Neuronal stem cell (in vitro differentiated cells): ENCODE measurements at regions not wholly inside any gene's neighbourhood (a gene's known extent, or its start where the extent isn't known, plus 50 kb on each side); places are given as distances from the start of the nearest gene placed in this dataset.

Experiments used
- DNase-seq: peaks from one replicate; pipeline ENCODE4 v3.0.0-alpha.2; 2013; ENCODE audit warnings: low spot score
- H2AFZ ChIP-seq: one replicate; pipeline ENCODE4 v1.6.1; 2013; ENCODE audit warnings: mild to moderate bottlenecking, low read length, inconsistent platforms
- H2AK5ac ChIP-seq: 2 replicates; pipeline ENCODE4 v1.6.1; 2013; ENCODE audit warnings: low read depth, mild to moderate bottlenecking, inconsistent platforms, low read length, moderate library complexity, mixed read lengths
- H2BK120ac ChIP-seq: 2 replicates; pipeline ENCODE4 v1.6.1; 2013; ENCODE audit warnings: low read depth, mild to moderate bottlenecking, inconsistent platforms, low read length, moderate library complexity, mixed read lengths
- H2BK12ac ChIP-seq: one replicate; pipeline ENCODE4 v1.6.1; 2013; ENCODE audit warnings: low read length, inconsistent platforms
- H2BK15ac ChIP-seq: 2 replicates; pipeline ENCODE4 v1.6.1; 2013; ENCODE audit warnings: mild to moderate bottlenecking, low read length, inconsistent platforms, mixed read lengths
- H2BK5ac ChIP-seq: one replicate; pipeline ENCODE4 v1.6.1; 2013; ENCODE audit warnings: inconsistent platforms, mild to moderate bottlenecking, low read length, moderate library complexity
- H3K14ac ChIP-seq: one replicate; pipeline ENCODE4 v1.6.1; 2013; ENCODE audit warnings: low read length, inconsistent platforms
- H3K18ac ChIP-seq: 2 replicates; pipeline ENCODE4 v1.6.1; 2013; ENCODE audit warnings: low read length, inconsistent platforms
- H3K23ac ChIP-seq: 2 replicates; pipeline ENCODE4 v1.6.1; 2013; ENCODE audit warnings: low read depth, mild to moderate bottlenecking, mixed read lengths, low read length, inconsistent platforms; ENCODE audit not compliant: poor library complexity
- H3K27ac ChIP-seq: replicated peaks from 3 replicates; pipeline ENCODE4 v1.5.1; 2013; ENCODE audit warnings: low read length, inconsistent platforms
- H3K27me3 ChIP-seq, 3 experiments: 2 replicates each; pipeline ENCODE4 v1.6.1; 2013; ENCODE audit warnings: low read length in 3 of 3, mild to moderate bottlenecking in 2 of 3, inconsistent platforms in 1 of 3, low read depth in 1 of 3, mixed read lengths in 1 of 3, moderate library complexity in 1 of 3; ENCODE audit not compliant: control insufficient read depth in 3 of 3, insufficient read depth in 3 of 3
- H3K36me3 ChIP-seq, 2 donors: replicated peaks in 1 of 2; 2 replicates each; pipeline ENCODE4 v1.6.1; 2013; ENCODE audit warnings: low read length in 2 of 2; ENCODE audit not compliant: control insufficient read depth in 2 of 2, insufficient read depth in 2 of 2
- H3K4ac ChIP-seq: 2 replicates; pipeline ENCODE4 v1.6.1; 2013; ENCODE audit warnings: inconsistent platforms, mild to moderate bottlenecking, low read length, moderate library complexity
- H3K4me1 ChIP-seq, 2 donors: 1 replicate in 1 of 2; 2 replicates in 1 of 2; pipeline ENCODE4 v1.6.1; 2013; ENCODE audit warnings: low read length in 2 of 2, low read depth in 1 of 2; ENCODE audit not compliant: control insufficient read depth in 2 of 2, insufficient read depth in 1 of 2
- H3K4me2 ChIP-seq: one replicate; pipeline ENCODE4 v1.6.1; 2013; ENCODE audit warnings: mild to moderate bottlenecking, low read length, inconsistent platforms; ENCODE audit not compliant: insufficient read depth, poor library complexity, severe bottlenecking
- H3K4me3 ChIP-seq, 2 donors: 2 replicates each; pipeline ENCODE4 v1.5.1; 2013; ENCODE audit warnings: low read length in 2 of 2, mild to moderate bottlenecking in 2 of 2, inconsistent platforms in 1 of 2, moderate library complexity in 1 of 2
- H3K79me1 ChIP-seq: one replicate; pipeline ENCODE4 v1.6.1; 2013; ENCODE audit warnings: low read depth, mild to moderate bottlenecking, inconsistent platforms, low read length, moderate library complexity
- H3K9ac ChIP-seq: one replicate; pipeline ENCODE4 v1.6.1; 2013; ENCODE audit warnings: mild to moderate bottlenecking, low read depth, low read length, inconsistent platforms; ENCODE audit not compliant: poor library complexity
- H3K9me3 ChIP-seq, 2 donors: replicated peaks in 1 of 2; 2 replicates each; pipeline versions ENCODE3 to v1.6.1; 2013; ENCODE audit warnings: low read length in 2 of 2, mild to moderate bottlenecking in 2 of 2, inconsistent platforms in 1 of 2, low read depth in 1 of 2, mixed read lengths in 1 of 2, moderate library complexity in 1 of 2; ENCODE audit not compliant: control insufficient read depth in 2 of 2, insufficient read depth in 1 of 2
- H4K8ac ChIP-seq: one replicate; pipeline ENCODE4 v1.6.1; 2013; ENCODE audit warnings: low read depth, mild to moderate bottlenecking, inconsistent platforms, low read length, moderate library complexity
- H4K91ac ChIP-seq: one replicate; pipeline ENCODE4 v1.6.1; 2013; ENCODE audit warnings: low read length, low read depth, mild to moderate bottlenecking, inconsistent platforms; ENCODE audit not compliant: poor library complexity
- WGBS, 2 donors: extraction: QIAGEN DNeasy Blood & Tissue Kit; methylation state at CpG; one replicate each; pipeline ENCODE4 v1.1.7; 2013; ENCODE audit warnings: missing lambda C conversion rate in 2 of 2, mixed read lengths in 1 of 2; ENCODE audit not compliant: insufficient read length in 2 of 2, insufficient replicate concordance in 1 of 2; ENCODE audit errors: extremely low coverage in 2 of 2; 5-methylcytosine and 5-hydroxymethylcytosine counted together

DNA sequence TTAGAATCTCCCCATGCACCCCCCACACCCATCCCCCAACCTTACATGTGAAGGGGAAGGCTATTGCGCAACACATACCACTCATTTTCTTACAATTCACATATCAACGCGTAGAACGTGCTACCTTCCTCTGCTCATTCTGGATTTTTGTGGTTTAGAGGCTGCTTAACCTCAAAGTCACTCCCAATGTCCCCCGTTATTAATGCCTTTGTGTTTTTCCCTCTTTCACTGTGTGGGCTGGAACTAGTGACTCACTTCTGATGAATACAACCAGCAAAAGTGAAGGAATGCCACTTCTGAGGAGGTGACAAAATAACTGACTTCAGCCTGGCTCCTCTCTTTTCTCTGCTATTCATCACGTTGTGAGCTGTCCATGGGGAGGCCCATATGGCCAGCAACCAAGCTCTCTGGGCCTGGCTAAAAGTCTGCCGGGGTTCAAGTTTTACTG, 342.5 kb upstream of the NXPH2 start:
- no peak overlapping the region for H2BK5ac ChIP-seq
- H3K9me3 ChIP-seq: no peaks in the 10 kb centered on the region
- H3K4me1 ChIP-seq: peaks cover 0 to 2% of the 10 kb centered on the region in 2 donors
- no peak overlapping the region for H3K27ac ChIP-seq
- no peak for DNase-seq
- H4K8ac ChIP-seq: no peak overlapping the region
- no CpG with 5 or more reads among the region's 7 CpGs for WGBS, 2 donors
- H3K79me1 ChIP-seq: no peaks in the 10 kb centered on the region
- no peak overlapping the region for H3K4me2 ChIP-seq
- H3K23ac ChIP-seq: no peak overlapping the region
- no peak overlapping the region for H3K9ac ChIP-seq
- no peak overlapping the region for H2AK5ac ChIP-seq
- no peak overlapping the region for H2BK15ac ChIP-seq
- H2AFZ ChIP-seq: no peak overlapping the region
- H3K4ac ChIP-seq: no peak overlapping the region
- no peak overlapping the region for H2BK12ac ChIP-seq
- no peak overlapping the region for H3K18ac ChIP-seq
- no peaks in the 10 kb centered on the region for H3K36me3 ChIP-seq
- no peak overlapping the region for H4K91ac ChIP-seq
- no peak overlapping the region for H3K14ac ChIP-seq
- H2BK120ac ChIP-seq: no peak overlapping the region
- H3K27me3 ChIP-seq: no peaks in the 10 kb centered on the region
- no peak overlapping the region for H3K4me3 ChIP-seq

DNA sequence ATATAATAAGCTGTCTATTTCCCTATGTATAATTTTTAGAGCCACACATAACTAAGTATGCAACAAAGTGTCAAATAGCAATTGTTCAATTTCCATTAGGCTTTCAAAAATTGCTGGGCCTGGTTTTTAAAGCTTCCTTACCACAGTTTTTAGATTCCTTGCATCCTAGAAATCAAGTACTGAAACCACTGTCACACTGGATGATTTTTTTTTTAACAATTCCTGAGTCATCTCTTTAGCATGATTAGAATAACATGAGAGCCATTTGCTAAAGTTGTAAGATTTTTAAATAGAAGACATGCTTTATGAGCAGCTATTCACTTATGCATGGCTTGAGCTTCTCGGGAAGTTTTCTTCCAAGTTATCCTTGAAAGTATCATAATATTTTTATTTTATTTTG, 319.5 kb upstream of the NXPH2 start:
- no peak overlapping the region for H2AK5ac ChIP-seq
- H3K9ac ChIP-seq: no peak overlapping the region
- no peaks in the 10 kb centered on the region for H3K9me3 ChIP-seq
- H4K91ac ChIP-seq: no peak overlapping the region
- H4K8ac ChIP-seq: no peak overlapping the region
- H2BK12ac ChIP-seq: no peak overlapping the region
- no peak overlapping the region for H2BK15ac ChIP-seq
- no peaks in the 10 kb centered on the region for H3K79me1 ChIP-seq
- WGBS, 2 donors: no CpG with 5 or more reads among the region's 1 CpG
- no peak overlapping the region for H3K27ac ChIP-seq
- no peak overlapping the region for H2BK120ac ChIP-seq
- H2AFZ ChIP-seq: no peak overlapping the region
- H3K4ac ChIP-seq: no peak overlapping the region
- H3K4me3 ChIP-seq: no peak overlapping the region
- no peak for DNase-seq
- no peaks in the 10 kb centered on the region for H3K4me1 ChIP-seq
- H3K23ac ChIP-seq: no peak overlapping the region
- H3K14ac ChIP-seq: no peak overlapping the region
- no peak overlapping the region for H2BK5ac ChIP-seq
- no peak overlapping the region for H3K18ac ChIP-seq
- H3K27me3 ChIP-seq: no peaks in the 10 kb centered on the region
- no peaks in the 10 kb centered on the region for H3K36me3 ChIP-seq
- no peak overlapping the region for H3K4me2 ChIP-seq

- H3K4me2 ChIP-seq: no peak overlapping the region
- H2AFZ ChIP-seq: no peak overlapping the region
- no peak overlapping the region for H2BK120ac ChIP-seq
- no peak overlapping the region for H2BK5ac ChIP-seq
- no peak overlapping the region for H3K18ac ChIP-seq
- H3K9ac ChIP-seq: no peak overlapping the region
- H3K4me3 ChIP-seq: no peak overlapping the region
- no peak overlapping the region for H2AK5ac ChIP-seq
- no peak overlapping the region for H4K91ac ChIP-seq
- no peak overlapping the region for H2BK12ac ChIP-seq
- no peaks in the 10 kb centered on the region for H3K4me1 ChIP-seq
- WGBS, 2 donors: no CpG with 5 or more reads among the region's 2 CpGs
- no peak for DNase-seq
- no peaks in the 10 kb centered on the region for H3K27me3 ChIP-seq
- no peaks in the 10 kb centered on the region for H3K9me3 ChIP-seq
- no peak overlapping the region for H3K27ac ChIP-seq
- H3K79me1 ChIP-seq: no peaks in the 10 kb centered on the region
- H2BK15ac ChIP-seq: no peak overlapping the region
- H4K8ac ChIP-seq: no peak overlapping the region
- H3K4ac ChIP-seq: no peak overlapping the region
- H3K14ac ChIP-seq: no peak overlapping the region
- H3K36me3 ChIP-seq: no peaks in the 10 kb centered on the region
- H3K23ac ChIP-seq: no peak overlapping the region
Measured at GRCh38 chr2:139098961-139099360, 318.8 kb upstream of the NXPH2 start.

DNA sequence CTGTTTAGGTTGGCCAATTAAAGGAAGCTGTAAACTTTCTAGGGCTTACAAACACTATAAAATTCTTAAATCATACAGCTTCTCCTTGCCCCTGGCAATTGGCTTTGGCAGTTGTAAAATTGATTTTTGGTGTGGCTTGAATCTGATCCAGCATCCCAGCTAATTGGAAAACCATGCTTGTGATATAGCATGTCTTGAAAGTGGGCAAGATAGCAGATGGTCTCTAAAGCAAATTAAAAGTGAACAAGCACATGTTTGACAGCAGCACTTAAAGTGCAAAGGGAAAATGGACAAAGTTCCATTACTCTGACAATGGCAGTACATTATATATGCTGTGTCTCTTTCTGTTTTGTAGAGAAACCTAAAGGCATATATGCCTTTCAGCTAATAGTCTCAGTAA, 302.9 kb upstream of the NXPH2 start:
- no peak overlapping the region for H2BK120ac ChIP-seq
- no peak overlapping the region for H2AK5ac ChIP-seq
- no peak overlapping the region for H2BK5ac ChIP-seq
- H3K23ac ChIP-seq: no peak overlapping the region
- H2AFZ ChIP-seq: no peak overlapping the region
- H3K9me3 ChIP-seq: no peaks in the 10 kb centered on the region
- no peak overlapping the region for H3K4ac ChIP-seq
- no peaks in the 10 kb centered on the region for H3K36me3 ChIP-seq
- no peak overlapping the region for H2BK12ac ChIP-seq
- peaks cover 0 to 2% of the 10 kb centered on the region in 2 donors for H3K4me1 ChIP-seq
- no peak overlapping the region for H3K14ac ChIP-seq
- no peak overlapping the region for H3K9ac ChIP-seq
- no peak overlapping the region for H4K91ac ChIP-seq
- H3K4me2 ChIP-seq: no peak overlapping the region
- H3K27ac ChIP-seq: no peak overlapping the region
- no peaks in the 10 kb centered on the region for H3K79me1 ChIP-seq
- no peak overlapping the region for H3K18ac ChIP-seq
- no peak overlapping the region for H3K4me3 ChIP-seq
- no peak overlapping the region for H2BK15ac ChIP-seq
- H3K27me3 ChIP-seq: no peaks in the 10 kb centered on the region
- no peak for DNase-seq
- H4K8ac ChIP-seq: no peak overlapping the region
